ENCODE measurements at regions not wholly inside any gene's neighbourhood (a gene's known extent, or its start where the extent isn't known, plus 50 kb on each side); places are given as distances from the start of the nearest gene placed in this dataset.

DNA sequence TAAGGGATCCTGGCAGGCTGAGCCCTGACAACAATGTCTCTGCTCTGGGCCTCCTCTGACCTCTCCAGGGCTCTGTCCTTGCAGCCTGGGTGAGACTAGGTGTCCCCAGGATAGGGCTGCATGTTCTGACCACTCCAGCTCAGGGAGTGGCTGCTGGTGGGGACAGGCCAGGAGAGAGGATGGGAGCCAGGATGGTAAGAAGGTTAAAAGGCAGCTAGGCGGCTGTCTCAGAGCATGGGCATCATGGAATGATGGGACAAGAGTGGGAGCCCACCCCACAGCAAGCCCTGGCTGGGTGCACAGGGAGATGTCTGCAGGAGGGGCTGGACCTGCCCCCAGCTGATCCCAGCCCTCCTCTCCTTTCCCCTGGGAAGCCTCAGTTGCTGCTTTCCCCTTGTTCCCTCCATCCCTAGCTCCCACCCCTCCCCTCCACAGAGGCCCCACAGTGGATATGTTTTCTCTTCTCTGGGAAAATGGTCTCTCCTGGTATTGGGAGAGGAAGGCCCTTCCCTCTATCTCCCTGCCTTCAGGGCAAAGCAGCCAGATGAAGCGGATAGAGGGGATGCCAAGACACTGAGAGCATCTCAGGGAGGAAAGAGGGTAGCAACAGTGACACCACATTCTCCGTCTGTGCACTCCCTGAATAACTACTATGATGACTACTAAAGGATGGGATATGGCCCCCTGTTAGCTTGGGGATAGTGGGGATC lies 334.3 kb downstream of the DYSF start:
- DNase-seq (ENCODE audit: low spot score in 2 of 2) = no peak
- 87 to 93% methylated on average over 3 of the region's 3 CpGs for WGBS, 2 donors

DNA sequence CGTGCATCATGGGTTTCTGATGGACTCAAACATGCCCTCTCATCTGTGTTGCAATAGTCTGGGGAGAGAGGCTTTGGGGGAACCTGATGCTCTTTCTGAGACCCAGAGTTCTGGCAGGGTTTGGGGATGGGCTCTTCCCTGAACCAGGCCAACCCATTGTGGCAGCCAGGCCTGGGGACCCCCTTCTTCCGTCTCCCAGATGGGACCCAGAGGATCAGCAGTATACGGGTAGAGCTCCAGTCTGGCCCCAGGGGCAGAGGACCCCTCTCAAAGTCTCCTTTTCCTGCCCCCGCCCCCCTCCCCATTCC lies 333.7 kb downstream of the DYSF start:
- no peak overlapping the region for H3K27ac ChIP-seq
- H3K27me3 ChIP-seq = no peaks in the 10 kb centered on the region
- H3K4me1 ChIP-seq = no peaks in the 10 kb centered on the region
- H3K4me3 ChIP-seq = no peak overlapping the region
- TF ChIP-seq, protein P1, sequence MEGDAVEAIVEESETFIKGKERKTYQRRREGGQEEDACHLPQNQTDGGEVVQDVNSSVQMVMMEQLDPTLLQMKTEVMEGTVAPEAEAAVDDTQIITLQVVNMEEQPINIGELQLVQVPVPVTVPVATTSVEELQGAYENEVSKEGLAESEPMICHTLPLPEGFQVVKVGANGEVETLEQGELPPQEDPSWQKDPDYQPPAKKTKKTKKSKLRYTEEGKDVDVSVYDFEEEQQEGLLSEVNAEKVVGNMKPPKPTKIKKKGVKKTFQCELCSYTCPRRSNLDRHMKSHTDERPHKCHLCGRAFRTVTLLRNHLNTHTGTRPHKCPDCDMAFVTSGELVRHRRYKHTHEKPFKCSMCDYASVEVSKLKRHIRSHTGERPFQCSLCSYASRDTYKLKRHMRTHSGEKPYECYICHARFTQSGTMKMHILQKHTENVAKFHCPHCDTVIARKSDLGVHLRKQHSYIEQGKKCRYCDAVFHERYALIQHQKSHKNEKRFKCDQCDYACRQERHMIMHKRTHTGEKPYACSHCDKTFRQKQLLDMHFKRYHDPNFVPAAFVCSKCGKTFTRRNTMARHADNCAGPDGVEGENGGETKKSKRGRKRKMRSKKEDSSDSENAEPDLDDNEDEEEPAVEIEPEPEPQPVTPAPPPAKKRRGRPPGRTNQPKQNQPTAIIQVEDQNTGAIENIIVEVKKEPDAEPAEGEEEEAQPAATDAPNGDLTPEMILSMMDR (IDR thresholded peaks at IDR 0.05) = no peak
- TF ChIP-seq POLR2A (IDR thresholded peaks at IDR 0.05) = no peak
- TF ChIP-seq EP300 (IDR thresholded peaks at IDR 0.05) = no peak
- no peak for DNase-seq (ENCODE audit: low spot score in 2 of 2)
- no peaks in the 10 kb centered on the region for H3K36me3 ChIP-seq
- 96 to 97% methylated on average over 4 of the region's 4 CpGs for WGBS, 2 donors
- H3K9me3 ChIP-seq = no peaks in the 10 kb centered on the region

More for the DNA sequence above, 334.3 kb downstream of the DYSF start:
- Histone ChIP-seq H3K27ac (no peak overlapping the region), H3K27me3 (no peaks in the 10 kb centered on the region), H3K36me3 (no peaks in the 10 kb centered on the region), H3K9me3 (no peaks in the 10 kb centered on the region), H3K4me3 (no peak overlapping the region), H3K4me1 (no peaks in the 10 kb centered on the region)
- TF ChIP-seq EP300 (IDR thresholded peaks at IDR 0.05) (no peak), POLR2A (IDR thresholded peaks at IDR 0.05) (no peak)
- TF ChIP-seq, protein P1 (IDR thresholded peaks at IDR 0.05) = no peak

DNA sequence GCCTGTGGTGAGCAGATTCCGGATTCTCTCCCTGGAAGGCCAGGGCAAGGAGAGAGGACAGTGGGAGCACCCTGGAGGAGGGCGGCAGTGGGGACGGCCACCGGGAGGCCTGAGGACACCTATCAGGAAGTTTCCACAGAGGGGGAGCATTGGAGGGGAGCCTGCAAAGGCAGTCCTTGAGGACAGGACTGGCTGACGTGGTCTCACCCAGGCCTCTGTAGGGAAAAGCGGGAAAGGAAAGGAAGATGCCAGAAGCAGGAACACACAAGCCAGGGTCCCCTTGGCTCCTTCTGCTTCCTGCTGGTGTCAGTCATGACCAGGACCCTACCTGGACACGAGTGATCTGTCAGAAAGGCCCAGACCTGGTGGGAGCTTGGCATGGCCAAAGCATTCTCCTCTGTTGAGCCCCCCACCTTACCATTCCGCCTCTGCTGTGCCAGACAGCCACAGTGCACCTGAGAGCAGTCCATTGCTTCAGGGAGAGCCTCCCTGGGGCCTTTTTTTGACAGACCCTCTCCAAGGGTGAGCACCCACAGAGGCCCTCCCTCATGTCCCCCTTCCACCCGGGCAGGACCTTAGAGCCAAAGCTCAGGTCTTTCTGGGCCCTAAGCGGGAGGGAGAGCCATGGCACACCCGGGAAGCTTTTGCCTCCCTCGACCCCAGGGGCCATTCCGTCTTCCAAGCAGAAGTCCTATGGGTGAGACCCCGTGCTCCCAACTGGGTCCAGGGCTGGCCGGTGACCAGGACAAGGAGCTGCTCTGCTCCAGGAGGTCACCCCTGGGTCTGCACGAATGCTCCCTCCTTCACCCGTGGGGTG lies 333.1 kb downstream of the DYSF start:
- TF ChIP-seq POLR2A (IDR thresholded peaks at IDR 0.05) (no peak), EP300 (IDR thresholded peaks at IDR 0.05) (no peak)
- TF ChIP-seq, protein P1 (IDR thresholded peaks at IDR 0.05) = no peak
- WGBS, 2 donors = 86 to 88% methylated on average over 16 of the region's 17 CpGs
- Histone ChIP-seq H3K36me3 (no peaks in the 10 kb centered on the region), H3K4me3 (no peak overlapping the region), H3K27me3 (no peaks in the 10 kb centered on the region), H3K27ac (no peak overlapping the region), H3K9me3 (no peaks in the 10 kb centered on the region), H3K4me1 (no peaks in the 10 kb centered on the region)
- DNase-seq (ENCODE audit: low spot score in 2 of 2) = no peak

DNA sequence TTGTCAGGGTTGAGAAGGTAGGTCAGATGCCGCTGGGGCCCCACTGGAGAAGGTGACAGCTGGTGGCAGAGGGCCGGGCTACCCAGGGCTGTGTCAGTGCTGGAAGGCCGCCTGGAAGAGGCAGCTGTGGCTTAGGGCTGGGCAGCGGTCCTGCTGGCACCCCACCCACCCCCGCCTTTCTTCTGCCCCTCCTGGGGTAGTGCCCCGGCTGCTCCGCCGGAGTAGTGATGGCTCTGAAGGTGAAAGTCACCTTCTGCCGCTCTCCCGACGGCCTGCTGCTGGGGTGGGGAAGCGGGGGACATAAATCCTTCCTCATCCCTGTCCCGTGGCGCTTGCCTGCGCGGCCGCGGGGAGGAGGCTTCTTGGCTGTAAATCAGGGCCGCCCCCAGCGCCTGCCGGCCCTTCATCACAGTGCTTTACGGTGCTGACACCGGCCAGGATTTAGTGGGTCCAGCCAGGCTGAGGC lies 332.2 kb downstream of the DYSF start:
- no peak for TF ChIP-seq POLR2A (IDR thresholded peaks at IDR 0.05)
- TF ChIP-seq EP300 (IDR thresholded peaks at IDR 0.05) = no peak
- TF ChIP-seq, protein P1 (IDR thresholded peaks at IDR 0.05) = no peak
- no peak for DNase-seq (ENCODE audit: low spot score in 2 of 2)
- Histone ChIP-seq H3K27ac (no peak overlapping the region), H3K4me1 (no peaks in the 10 kb centered on the region), H3K36me3 (no peaks in the 10 kb centered on the region), H3K4me3 (no peak overlapping the region), H3K9me3 (no peaks in the 10 kb centered on the region), H3K27me3 (no peaks in the 10 kb centered on the region)
- 48 to 52% methylated on average over 21 to 22 of the region's 23 CpGs for WGBS, 2 donors

Data from tibial nerve (tissue), 4 donors.